Keratinocyte (primary cell): ENCODE measurements at regions not wholly inside any gene's neighbourhood (a gene's known extent, or its start where the extent isn't known, plus 50 kb on each side); places are given as distances from the start of the nearest gene placed in this dataset.

Source experiments
- EZH2 ChIP-seq: IDR thresholded peaks from one replicate; pipeline ENCODE4 v1.6.1; 2012; ENCODE audit warnings: inconsistent platforms, mild to moderate bottlenecking, low read length, moderate library complexity
- TF ChIP-seq, protein P1 (sequence below), 3 experiments: IDR thresholded peaks in 1 of 3; conservative IDR thresholded peaks in 1 of 3; optimal IDR thresholded peaks in 1 of 3; 2 replicates in 2 of 3; 3 replicates in 1 of 3; pipeline versions ENCODE3 to v1.5.1; 2011; ENCODE audit warnings: low read length in 3 of 3, mild to moderate bottlenecking in 3 of 3, moderate library complexity in 2 of 3, control low read depth in 1 of 3, inconsistent platforms in 1 of 3; ENCODE audit not compliant: insufficient read depth in 2 of 3; ENCODE audit errors: extremely low read depth in 1 of 3

- TF ChIP-seq EZH2 = no peak
- TF ChIP-seq, protein P1, sequence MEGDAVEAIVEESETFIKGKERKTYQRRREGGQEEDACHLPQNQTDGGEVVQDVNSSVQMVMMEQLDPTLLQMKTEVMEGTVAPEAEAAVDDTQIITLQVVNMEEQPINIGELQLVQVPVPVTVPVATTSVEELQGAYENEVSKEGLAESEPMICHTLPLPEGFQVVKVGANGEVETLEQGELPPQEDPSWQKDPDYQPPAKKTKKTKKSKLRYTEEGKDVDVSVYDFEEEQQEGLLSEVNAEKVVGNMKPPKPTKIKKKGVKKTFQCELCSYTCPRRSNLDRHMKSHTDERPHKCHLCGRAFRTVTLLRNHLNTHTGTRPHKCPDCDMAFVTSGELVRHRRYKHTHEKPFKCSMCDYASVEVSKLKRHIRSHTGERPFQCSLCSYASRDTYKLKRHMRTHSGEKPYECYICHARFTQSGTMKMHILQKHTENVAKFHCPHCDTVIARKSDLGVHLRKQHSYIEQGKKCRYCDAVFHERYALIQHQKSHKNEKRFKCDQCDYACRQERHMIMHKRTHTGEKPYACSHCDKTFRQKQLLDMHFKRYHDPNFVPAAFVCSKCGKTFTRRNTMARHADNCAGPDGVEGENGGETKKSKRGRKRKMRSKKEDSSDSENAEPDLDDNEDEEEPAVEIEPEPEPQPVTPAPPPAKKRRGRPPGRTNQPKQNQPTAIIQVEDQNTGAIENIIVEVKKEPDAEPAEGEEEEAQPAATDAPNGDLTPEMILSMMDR (optimal IDR thresholded peaks at IDR 0.05 in 1 of 3, IDR thresholded peaks at IDR 0.05 in 1 of 3, conservative IDR thresholded peaks at IDR 0.05 in 1 of 3; ENCODE audit: extremely low read depth in 1 of 3, insufficient read depth in 2 of 3, low read length in 3 of 3) = no peak
Observed at GRCh38 chr20:48052475-48052835, 267.2 kb upstream of the SULF2 start.
